ENCODE measurements at regions not wholly inside any gene's neighbourhood (a gene's known extent, or its start where the extent isn't known, plus 50 kb on each side); places are given as distances from the start of the nearest gene placed in this dataset.

DNA sequence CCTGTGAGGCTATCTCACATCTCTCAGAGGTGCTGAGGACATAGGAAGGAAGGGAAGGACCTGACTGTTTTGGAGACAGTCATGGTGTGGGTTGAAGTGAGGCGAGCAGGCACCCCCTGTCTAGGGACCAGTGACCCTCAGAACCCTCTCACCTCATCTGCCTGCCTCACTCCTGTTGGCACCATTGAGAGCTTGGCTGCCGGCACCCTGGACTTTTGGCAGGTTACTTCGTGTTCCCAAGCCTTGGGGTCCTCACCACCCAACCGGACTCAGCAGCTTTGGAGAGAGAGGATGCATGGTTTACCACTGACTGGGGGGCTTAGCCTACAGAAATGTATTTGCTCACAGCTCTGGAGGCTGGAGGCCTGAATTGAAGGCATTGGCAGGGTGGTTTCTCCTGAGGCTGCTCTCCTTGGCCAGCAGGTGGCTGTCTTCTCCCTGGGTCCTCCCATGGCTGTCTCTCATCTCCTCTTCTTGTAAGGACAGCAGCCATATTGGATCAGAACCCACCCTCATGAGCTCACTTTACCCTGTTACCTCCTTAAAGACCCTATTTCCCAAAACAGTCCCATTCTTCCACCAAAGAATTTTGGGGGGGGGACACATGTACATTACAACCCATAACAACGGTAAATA lies 142.0 kb downstream of the TSN start:
- TF ChIP-seq, protein P1, sequence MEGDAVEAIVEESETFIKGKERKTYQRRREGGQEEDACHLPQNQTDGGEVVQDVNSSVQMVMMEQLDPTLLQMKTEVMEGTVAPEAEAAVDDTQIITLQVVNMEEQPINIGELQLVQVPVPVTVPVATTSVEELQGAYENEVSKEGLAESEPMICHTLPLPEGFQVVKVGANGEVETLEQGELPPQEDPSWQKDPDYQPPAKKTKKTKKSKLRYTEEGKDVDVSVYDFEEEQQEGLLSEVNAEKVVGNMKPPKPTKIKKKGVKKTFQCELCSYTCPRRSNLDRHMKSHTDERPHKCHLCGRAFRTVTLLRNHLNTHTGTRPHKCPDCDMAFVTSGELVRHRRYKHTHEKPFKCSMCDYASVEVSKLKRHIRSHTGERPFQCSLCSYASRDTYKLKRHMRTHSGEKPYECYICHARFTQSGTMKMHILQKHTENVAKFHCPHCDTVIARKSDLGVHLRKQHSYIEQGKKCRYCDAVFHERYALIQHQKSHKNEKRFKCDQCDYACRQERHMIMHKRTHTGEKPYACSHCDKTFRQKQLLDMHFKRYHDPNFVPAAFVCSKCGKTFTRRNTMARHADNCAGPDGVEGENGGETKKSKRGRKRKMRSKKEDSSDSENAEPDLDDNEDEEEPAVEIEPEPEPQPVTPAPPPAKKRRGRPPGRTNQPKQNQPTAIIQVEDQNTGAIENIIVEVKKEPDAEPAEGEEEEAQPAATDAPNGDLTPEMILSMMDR (IDR thresholded peaks at IDR 0.05; ENCODE audit: low read depth, low read length): peak; percentile 40
- peak; percentile 3 for DNase-seq (ENCODE audit: extremely low read depth, low read depth)

DNA sequence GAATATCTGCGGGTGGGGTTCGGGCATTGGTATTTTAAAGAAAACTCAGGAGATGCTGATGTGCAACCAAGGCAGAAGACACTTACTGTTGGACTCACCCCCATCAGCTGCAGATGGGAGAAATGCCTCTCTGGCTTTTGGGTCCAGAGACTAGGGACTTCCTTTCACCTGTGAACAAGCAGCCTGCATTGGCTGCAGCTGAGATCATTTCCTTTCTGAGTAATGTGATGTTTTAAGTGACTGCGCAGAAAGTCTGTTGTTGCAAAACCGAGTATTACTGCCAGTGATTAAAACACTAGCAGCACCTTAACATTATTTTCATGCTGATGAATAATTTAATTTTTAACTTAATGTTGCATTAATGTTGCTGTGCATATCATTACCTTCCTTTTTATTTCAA lies 143.0 kb downstream of the TSN start:
- TF ChIP-seq, protein P1 (IDR thresholded peaks at IDR 0.05; ENCODE audit: low read depth, low read length): no peak
- DNase-seq (ENCODE audit: extremely low read depth, low read depth): peak; percentile 2

DNA sequence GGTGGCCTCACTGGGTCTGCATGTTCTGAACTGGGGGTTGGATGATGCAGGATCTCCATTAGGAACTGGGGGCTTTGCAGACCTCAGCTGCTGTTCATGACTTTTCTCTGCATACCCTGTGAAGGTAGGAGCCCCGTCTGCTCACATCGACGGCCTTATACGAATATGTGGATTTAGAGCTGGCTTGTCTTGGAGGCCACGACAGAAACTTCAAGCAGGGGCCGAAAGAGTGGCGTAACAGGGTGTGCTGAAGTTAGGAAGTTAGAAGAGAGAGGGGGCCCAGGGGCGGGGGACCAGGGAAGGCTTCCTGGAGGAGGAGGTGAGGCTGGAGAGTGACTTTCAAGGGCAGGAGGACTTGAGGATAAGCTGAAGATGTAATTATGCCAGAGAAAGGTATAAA lies 144.9 kb downstream of the TSN start:
- TF ChIP-seq, protein P1 (IDR thresholded peaks at IDR 0.05; ENCODE audit: low read depth, low read length): no peak
- DNase-seq (ENCODE audit: extremely low read depth, low read depth): no peak

DNA sequence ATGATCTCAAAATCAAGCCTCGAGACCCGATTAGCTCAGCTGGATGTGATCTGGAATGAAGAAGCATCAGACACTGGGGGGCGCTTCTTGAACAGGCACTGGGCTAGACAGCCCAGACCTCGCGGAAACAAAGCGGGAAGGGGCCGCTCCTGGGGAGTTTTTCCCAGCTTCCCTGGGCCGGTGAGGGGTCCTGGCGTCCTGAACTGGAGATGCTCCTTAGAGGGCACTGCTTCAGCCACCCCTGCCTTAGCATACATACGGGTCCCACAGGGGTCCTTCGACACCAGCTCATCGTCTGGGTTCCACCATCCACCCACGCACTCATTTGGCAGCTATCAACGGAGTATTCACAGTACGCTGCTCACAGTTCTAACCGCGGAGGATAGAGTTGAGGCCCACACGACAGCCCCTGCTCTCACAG lies 146.7 kb downstream of the TSN start:
- DNase-seq (ENCODE audit: extremely low read depth, low read depth): no peak

DNA sequence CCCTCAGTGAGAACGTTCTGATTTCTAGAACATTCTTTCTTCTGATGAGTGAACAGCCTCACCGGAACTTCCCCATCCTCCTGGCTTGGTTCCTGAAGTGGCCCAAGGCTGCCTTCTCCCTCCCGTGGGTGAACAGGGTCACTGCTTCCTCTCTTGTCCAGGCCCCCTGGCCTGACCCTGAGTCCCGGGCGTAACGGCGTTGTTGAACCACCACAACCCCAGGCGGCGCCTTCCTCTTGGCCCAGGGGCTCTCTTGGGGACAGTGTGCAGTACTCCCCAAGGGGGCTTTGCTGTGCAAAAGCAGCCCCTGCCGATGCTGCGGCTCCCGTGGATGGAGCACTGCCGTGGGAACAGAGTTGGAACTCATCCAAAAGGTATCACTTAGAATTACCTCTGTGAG lies 147.2 kb downstream of the TSN start:
- DNase-seq (ENCODE audit: extremely low read depth, low read depth): no peak

More for the DNA sequence above, 146.7 kb downstream of the TSN start:
- TF ChIP-seq, protein P1 (IDR thresholded peaks at IDR 0.05; ENCODE audit: low read depth, low read length): no peak

DNA sequence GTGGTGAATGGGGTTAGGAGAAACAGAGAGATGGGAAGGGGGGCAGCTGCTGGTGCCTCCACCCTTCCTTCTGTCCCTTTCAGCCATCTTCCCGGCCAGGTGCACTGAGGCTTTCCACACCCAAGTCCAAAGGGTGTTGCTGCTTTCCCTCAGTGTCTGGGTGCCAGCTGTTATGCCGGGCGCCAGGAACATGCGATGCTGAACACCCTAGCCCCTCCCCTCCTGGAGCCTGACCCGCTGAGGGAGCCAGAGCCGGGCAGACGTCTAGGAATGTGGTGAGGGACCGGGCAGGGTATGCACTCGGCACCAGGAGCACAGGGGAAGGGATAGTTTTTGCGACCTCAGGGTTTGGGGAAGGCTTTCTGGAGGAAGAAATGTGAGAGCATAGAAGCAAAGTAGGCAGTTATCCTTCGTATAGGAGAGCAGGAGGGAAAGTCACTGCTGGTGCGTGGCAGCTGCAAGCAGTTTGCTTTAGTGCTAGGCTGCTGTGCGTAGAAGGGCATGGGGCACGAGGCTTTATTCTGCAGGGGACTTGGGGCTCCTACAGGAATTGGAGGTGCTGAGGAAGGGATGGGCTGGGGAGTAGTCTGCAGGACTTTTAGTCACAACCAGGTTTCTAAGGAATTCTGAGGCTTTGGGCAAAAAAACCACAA lies 147.7 kb downstream of the TSN start:
- TF ChIP-seq, protein P1 (IDR thresholded peaks at IDR 0.05; ENCODE audit: low read depth, low read length): no peak
- DNase-seq (ENCODE audit: extremely low read depth, low read depth): no peak

More for the DNA sequence above, 147.2 kb downstream of the TSN start:
- TF ChIP-seq, protein P1 (IDR thresholded peaks at IDR 0.05; ENCODE audit: low read depth, low read length): no peak

DNA sequence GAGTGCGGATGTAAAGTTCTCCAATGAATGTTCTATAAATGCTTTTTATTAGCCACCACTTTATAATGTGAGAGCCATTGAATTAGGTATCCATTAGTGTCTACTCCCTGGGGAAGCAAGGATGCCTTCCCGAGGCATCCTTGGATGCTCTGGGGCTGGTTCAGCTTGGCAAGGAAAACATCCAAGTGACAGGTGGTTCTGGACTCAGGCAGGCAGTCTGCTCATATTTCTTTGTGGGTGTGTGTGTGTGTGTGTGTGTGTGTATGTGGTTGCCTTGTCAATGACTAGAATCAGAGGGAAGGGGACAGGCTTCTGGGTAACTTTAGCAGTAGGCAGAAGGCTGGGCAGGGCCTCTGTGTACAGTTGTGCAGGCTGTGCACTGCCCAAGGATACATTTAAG lies 149.2 kb downstream of the TSN start:
- TF ChIP-seq, protein P1 (IDR thresholded peaks at IDR 0.05; ENCODE audit: low read depth, low read length): no peak
- DNase-seq (ENCODE audit: extremely low read depth, low read depth): no peak
